BE2C (cell line): ENCODE measurements at regions not wholly inside any gene's neighbourhood (a gene's known extent, or its start where the extent isn't known, plus 50 kb on each side); places are given as distances from the start of the nearest gene placed in this dataset.

Source experiments
- DNase-seq: peaks from one replicate; pipeline ENCODE4 v3.0.0-alpha.2; 2020
- H3K27me3 ChIP-seq: fragments of 250-450 bp; sonication (Bioruptor Pico); 2 replicates; pipeline ENCODE4 v1.5.1; 2020; ENCODE audit warnings: mild to moderate bottlenecking
- H3K36me3 ChIP-seq: fragments of 250-450 bp; sonication (Bioruptor Pico); 2 replicates; pipeline ENCODE4 v1.5.1; 2020; ENCODE audit warnings: mild to moderate bottlenecking
- H3K4me1 ChIP-seq: fragments of 250-450 bp; sonication (Bioruptor Pico); 2 replicates; pipeline ENCODE4 v1.5.1; 2020
- H3K4me3 ChIP-seq: 2 replicates; pipeline ENCODE4 v1.5.1; 2011; ENCODE audit warnings: low read depth, low read length
- H3K9me3 ChIP-seq: fragments of 250-450 bp; sonication (Bioruptor Pico); 2 replicates; pipeline ENCODE4 v1.5.1; 2020
- TF ChIP-seq, protein P1 (sequence below): IDR thresholded peaks from 2 replicates; pipeline ENCODE4 v1.5.1; 2012; ENCODE audit warnings: mild to moderate bottlenecking, low read depth, low read length

GRCh38 chr17:36721560-36722120 is 120.3 kb downstream of the MRM1 start:
- H3K36me3 ChIP-seq: no peaks in the 10 kb centered on the region
- H3K4me1 ChIP-seq: peaks cover 66% of the 10 kb centered on the region
- H3K9me3 ChIP-seq: no peaks in the 10 kb centered on the region
- no peak overlapping the region for H3K4me3 ChIP-seq
- no peak for DNase-seq
- TF ChIP-seq, protein P1, sequence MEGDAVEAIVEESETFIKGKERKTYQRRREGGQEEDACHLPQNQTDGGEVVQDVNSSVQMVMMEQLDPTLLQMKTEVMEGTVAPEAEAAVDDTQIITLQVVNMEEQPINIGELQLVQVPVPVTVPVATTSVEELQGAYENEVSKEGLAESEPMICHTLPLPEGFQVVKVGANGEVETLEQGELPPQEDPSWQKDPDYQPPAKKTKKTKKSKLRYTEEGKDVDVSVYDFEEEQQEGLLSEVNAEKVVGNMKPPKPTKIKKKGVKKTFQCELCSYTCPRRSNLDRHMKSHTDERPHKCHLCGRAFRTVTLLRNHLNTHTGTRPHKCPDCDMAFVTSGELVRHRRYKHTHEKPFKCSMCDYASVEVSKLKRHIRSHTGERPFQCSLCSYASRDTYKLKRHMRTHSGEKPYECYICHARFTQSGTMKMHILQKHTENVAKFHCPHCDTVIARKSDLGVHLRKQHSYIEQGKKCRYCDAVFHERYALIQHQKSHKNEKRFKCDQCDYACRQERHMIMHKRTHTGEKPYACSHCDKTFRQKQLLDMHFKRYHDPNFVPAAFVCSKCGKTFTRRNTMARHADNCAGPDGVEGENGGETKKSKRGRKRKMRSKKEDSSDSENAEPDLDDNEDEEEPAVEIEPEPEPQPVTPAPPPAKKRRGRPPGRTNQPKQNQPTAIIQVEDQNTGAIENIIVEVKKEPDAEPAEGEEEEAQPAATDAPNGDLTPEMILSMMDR: no peak
- no peaks in the 10 kb centered on the region for H3K27me3 ChIP-seq

GRCh38 chr17:36722121-36722902 is 120.9 kb downstream of the MRM1 start:
- no peaks in the 10 kb centered on the region for H3K9me3 ChIP-seq
- H3K4me1 ChIP-seq: peaks cover 72% of the 10 kb centered on the region
- peak; percentile 62 for DNase-seq
- no peak overlapping the region for H3K4me3 ChIP-seq
- TF ChIP-seq, protein P1: no peak
- no peaks in the 10 kb centered on the region for H3K36me3 ChIP-seq
- no peaks in the 10 kb centered on the region for H3K27me3 ChIP-seq

DNA sequence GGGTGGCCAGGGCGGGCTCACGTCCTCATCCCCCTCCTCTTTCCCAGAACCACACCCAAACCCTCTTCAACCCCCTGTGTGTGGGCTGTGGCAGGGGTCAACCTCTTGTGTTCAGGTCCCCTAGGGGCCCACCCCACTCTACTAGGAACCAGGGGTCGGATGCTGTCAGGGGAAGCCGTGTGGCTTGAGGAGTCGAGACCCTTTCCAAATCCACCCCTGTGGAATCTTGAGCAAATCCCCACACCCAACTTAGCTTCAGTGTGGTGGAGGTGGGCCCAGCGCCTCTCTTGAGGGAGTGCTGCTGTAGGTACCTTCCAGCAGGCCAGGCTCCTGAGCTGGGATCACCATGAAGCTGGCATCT is 121.5 kb downstream of the MRM1 start:
- TF ChIP-seq, protein P1: no peak
- DNase-seq: no peak
- Histone ChIP-seq H3K36me3 (no peaks in the 10 kb centered on the region), H3K4me3 (no peak overlapping the region), H3K9me3 (no peaks in the 10 kb centered on the region), H3K4me1 (peaks cover 77% of the 10 kb centered on the region), H3K27me3 (no peaks in the 10 kb centered on the region)

DNA sequence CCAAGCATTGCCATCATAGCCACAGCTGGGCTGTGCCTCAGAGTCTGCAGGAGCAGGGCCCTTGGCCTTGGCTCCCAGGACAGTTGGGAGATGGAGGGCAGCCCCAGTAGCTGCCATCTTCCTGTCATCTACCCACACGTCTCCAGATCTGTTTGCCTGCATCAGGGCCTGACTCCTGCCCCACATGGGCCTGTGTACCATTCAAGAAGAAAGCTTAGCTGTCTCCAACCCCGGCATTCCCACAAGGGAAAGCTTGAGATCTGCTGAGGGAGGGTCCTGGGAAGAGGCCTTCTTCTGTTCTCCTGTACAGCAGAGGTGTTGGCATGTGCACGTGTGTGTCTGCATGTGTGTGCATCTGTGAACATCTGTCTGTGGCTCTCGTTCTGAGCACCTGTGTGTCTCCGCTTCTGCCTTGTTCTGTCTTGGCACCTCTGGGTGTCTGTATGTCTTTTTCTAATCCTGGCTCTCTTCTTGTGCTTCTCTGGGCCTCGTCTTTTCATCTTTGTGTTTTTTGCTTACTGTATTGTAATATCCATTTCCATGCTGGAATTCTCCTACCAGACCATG is 122.2 kb downstream of the MRM1 start:
- Histone ChIP-seq H3K36me3 (no peaks in the 10 kb centered on the region), H3K9me3 (no peaks in the 10 kb centered on the region), H3K4me1 (peaks cover 77% of the 10 kb centered on the region), H3K27me3 (no peaks in the 10 kb centered on the region), H3K4me3 (no peak overlapping the region)
- TF ChIP-seq, protein P1: no peak
- DNase-seq: no peak

DNA sequence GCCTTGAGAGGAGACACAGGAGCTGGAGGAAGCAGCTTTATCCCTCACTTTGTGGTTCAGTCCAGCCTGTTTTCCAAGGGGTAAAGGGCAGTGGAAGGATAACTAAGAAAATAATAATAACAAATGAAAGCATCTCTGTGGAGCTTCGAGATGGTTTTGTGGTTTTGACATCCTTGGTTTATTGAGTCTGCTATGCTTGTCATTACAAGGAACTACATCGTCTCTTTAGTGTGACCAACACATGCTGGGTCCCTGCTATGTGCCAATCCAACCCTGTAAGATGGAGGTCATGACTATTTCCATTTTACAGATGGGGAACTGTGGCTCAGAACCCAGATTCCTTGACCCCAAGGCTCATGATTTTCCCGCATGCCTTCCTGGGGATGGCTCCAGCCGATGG is 124.8 kb downstream of the MRM1 start:
- H3K27me3 ChIP-seq: no peaks in the 10 kb centered on the region
- TF ChIP-seq, protein P1: no peak

DNA sequence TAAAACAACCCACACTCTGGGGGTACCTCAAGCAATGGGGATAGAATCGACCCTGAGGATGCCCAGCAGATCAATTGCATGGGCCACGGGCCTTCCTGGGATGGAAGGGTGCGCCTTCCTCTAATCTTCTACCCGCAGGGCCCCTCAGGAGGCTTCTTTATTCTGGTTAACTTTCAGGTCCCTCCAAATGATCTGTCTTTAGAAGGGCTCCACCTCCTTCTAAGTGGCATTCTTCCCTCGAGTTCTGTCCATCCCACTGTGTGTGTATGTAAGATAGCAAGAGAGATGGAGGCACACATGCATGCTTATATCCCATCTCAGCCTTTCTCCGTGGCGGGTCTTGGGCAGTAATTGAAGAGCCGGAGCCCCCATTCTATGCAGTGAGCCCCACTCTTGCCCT is 125.7 kb downstream of the MRM1 start:
- peaks cover 79% of the 10 kb centered on the region for H3K4me1 ChIP-seq
- no peaks in the 10 kb centered on the region for H3K27me3 ChIP-seq
- H3K36me3 ChIP-seq: no peaks in the 10 kb centered on the region
- TF ChIP-seq, protein P1: no peak
- no peak for DNase-seq
- no peak overlapping the region for H3K4me3 ChIP-seq
- H3K9me3 ChIP-seq: no peaks in the 10 kb centered on the region

More for the DNA sequence above, 124.8 kb downstream of the MRM1 start:
- DNase-seq: no peak
- Histone ChIP-seq H3K4me1 (peaks cover 82% of the 10 kb centered on the region), H3K4me3 (no peak overlapping the region), H3K9me3 (no peaks in the 10 kb centered on the region), H3K36me3 (no peaks in the 10 kb centered on the region)
